Stimulated activated CD4-positive, alpha-beta T cell treated with anti-CD3 and anti-CD28 coated beads, TNF-alpha, amount 100 ng/mL, for 24 hours (primary cell): ENCODE measurements at regions not wholly inside any gene's neighbourhood (a gene's known extent, or its start where the extent isn't known, plus 50 kb on each side); places are given as distances from the start of the nearest gene placed in this dataset.
"Not testable (repeated sequence)": the region's sequence is repeated elsewhere in the genome, so short reads cannot be mapped to it uniquely, and the experiment has no call there.

Experiments
- DNase-seq, 3 experiments: peaks; one replicate each; pipeline ENCODE4 v3.0.0-alpha.2; 2020; ENCODE audit warnings: low read depth in 3 of 3

GRCh38 chr21:39083377-39084008, 99.8 kb downstream of the PSMG1 start:
- no peak for DNase-seq

- no peak for DNase-seq
These were observed 100.4 kb downstream of the PSMG1 start for GRCh38 chr21:39082656-39083376.

- no peak for DNase-seq
These were observed 102.9 kb downstream of the PSMG1 start for GRCh38 chr21:39080366-39080765.

- no peak for DNase-seq
These were observed 103.6 kb downstream of the PSMG1 start for GRCh38 chr21:39079617-39080016.

GRCh38 chr21:39078322-39079065, 104.8 kb downstream of the PSMG1 start:
- DNase-seq, result no peak

GRCh38 chr21:39077876-39078275, 105.4 kb downstream of the PSMG1 start:
- DNase-seq, result no peak

GRCh38 chr21:39074508-39074907, 108.7 kb downstream of the PSMG1 start:
- no peak for DNase-seq

- DNase-seq, result no peak
These were observed 109.5 kb downstream of the PSMG1 start for GRCh38 chr21:39073717-39074116.

GRCh38 chr21:39073063-39073462, 110.2 kb downstream of the PSMG1 start:
- DNase-seq, result no peak

GRCh38 chr21:39072468-39072867, 110.8 kb downstream of the PSMG1 start:
- DNase-seq, result no peak

GRCh38 chr21:39071623-39072214, 111.5 kb downstream of the PSMG1 start:
- DNase-seq, result no peak

- DNase-seq, result not testable (repeated sequence)
These were observed 113.4 kb downstream of the PSMG1 start for GRCh38 chr21:39069856-39070255.

GRCh38 chr21:39066829-39067780, 116.1 kb downstream of the PSMG1 start:
- DNase-seq, result no peak

- no peak for DNase-seq
These were observed 117.3 kb downstream of the PSMG1 start for GRCh38 chr21:39065917-39066316.

GRCh38 chr21:39064325-39065012, 118.8 kb downstream of the PSMG1 start:
- DNase-seq, result no peak

GRCh38 chr21:39063517-39063916, 119.7 kb downstream of the PSMG1 start:
- no peak for DNase-seq

GRCh38 chr21:39062196-39062595, 121.1 kb downstream of the PSMG1 start:
- no peak for DNase-seq

GRCh38 chr21:39061766-39062165, 121.5 kb downstream of the PSMG1 start:
- DNase-seq, result no peak

- DNase-seq, result no peak
These were observed 122.7 kb downstream of the PSMG1 start for GRCh38 chr21:39060485-39061083.

- DNase-seq, result no peak
These were observed 126.1 kb downstream of the PSMG1 start for GRCh38 chr21:39057121-39057520.
